Ishikawa (cell line): ENCODE measurements at regions not wholly inside any gene's neighbourhood (a gene's known extent, or its start where the extent isn't known, plus 50 kb on each side); places are given as distances from the start of the nearest gene placed in this dataset.

Experiments
- RAD21 ChIP-seq: IDR thresholded peaks from 2 replicates; pipeline ENCODE4 v1.6.1; 2012; ENCODE audit warnings: low read depth
- TAF1 ChIP-seq: IDR thresholded peaks from 2 replicates; pipeline ENCODE4 v1.6.1; 2012; ENCODE audit warnings: low read depth, mild to moderate bottlenecking
- TCF12 ChIP-seq: IDR thresholded peaks from 2 replicates; pipeline ENCODE4 v1.6.1; 2012; ENCODE audit warnings: low read depth
- YY1 ChIP-seq: IDR thresholded peaks from 2 replicates; pipeline ENCODE4 v1.6.1; 2012; ENCODE audit warnings: low read depth

- TF ChIP-seq RAD21, result no peak
- TF ChIP-seq TAF1, result no peak
- TF ChIP-seq TCF12, result no peak
- no peak for TF ChIP-seq YY1
Measured at GRCh38 chr6:113524826-113525225, 332.3 kb upstream of the MARCKS start.
